ENCODE measurements at regions not wholly inside any gene's neighbourhood (a gene's known extent, or its start where the extent isn't known, plus 50 kb on each side); places are given as distances from the start of the nearest gene placed in this dataset.

DNA sequence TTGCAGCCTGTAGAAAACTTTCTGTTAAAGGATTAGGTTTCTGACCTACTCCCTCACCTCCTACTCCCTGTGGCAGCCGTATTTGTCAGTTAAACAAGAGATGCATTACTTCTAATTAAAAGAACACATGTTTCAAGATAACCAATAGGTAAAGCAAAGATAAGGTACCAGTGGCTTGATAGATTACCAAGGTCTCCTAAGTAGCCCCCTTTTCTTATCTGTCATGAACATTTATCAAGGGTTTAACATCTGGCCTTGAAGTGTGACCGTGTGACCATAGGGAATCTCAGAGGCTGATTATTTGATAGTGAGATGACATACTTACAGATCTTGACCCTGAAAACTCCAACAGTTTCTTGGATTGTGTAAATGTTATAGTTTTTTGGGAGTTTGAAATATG lies 764.0 kb upstream of the EDIL3 start:
- H3K4me1 ChIP-seq (replicated peaks in 1 of 2; ENCODE audit: control insufficient read depth in 2 of 2, insufficient read depth in 2 of 2, low read length in 2 of 2): no peaks in the 10 kb centered on the region
- H3K79me2 ChIP-seq (ENCODE audit: control insufficient read depth, insufficient read depth, low read length): no peaks in the 10 kb centered on the region
- H3K9ac ChIP-seq (ENCODE audit: insufficient read depth in 1 of 2, low read depth in 2 of 2, low read length in 2 of 2): no peak overlapping the region
- FAIRE-seq (no peak), ATAC-seq (no peak), DNase-seq (ENCODE audit: extremely low read depth in 1 of 4, low spot score in 3 of 4) (no peak)
- no peak overlapping the region for H3K4me3 ChIP-seq
- TF ChIP-seq RB1 (IDR thresholded peaks at IDR 0.05; ENCODE audit: low read depth) (no peak), MEF2D (tag; conservative IDR thresholded peaks at IDR 0.05; ENCODE audit: low read depth) (no peak), ETV5 (CRISPR knock-in tag; IDR thresholded peaks at IDR 0.05; ENCODE audit: low read depth) (no peak), NFRKB (IDR thresholded peaks at IDR 0.05; ENCODE audit: low read depth) (no peak), RUNX1 (IDR thresholded peaks at IDR 0.05; ENCODE audit: low read depth) (no peak), KDM2B (CRISPR knock-in tag; IDR thresholded peaks at IDR 0.05) (no peak), PCBP1 (IDR thresholded peaks at IDR 0.05; ENCODE audit: low read depth, low read length, poor library complexity, severe bottlenecking) (no peak), HMG20B (CRISPR knock-in tag; IDR thresholded peaks at IDR 0.05) (no peak)
- TF ChIP-seq, protein P1, sequence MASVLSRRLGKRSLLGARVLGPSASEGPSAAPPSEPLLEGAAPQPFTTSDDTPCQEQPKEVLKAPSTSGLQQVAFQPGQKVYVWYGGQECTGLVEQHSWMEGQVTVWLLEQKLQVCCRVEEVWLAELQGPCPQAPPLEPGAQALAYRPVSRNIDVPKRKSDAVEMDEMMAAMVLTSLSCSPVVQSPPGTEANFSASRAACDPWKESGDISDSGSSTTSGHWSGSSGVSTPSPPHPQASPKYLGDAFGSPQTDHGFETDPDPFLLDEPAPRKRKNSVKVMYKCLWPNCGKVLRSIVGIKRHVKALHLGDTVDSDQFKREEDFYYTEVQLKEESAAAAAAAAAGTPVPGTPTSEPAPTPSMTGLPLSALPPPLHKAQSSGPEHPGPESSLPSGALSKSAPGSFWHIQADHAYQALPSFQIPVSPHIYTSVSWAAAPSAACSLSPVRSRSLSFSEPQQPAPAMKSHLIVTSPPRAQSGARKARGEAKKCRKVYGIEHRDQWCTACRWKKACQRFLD (CRISPR knock-in tag; IDR thresholded peaks at IDR 0.05): no peak
- TF ChIP-seq, protein P2, sequence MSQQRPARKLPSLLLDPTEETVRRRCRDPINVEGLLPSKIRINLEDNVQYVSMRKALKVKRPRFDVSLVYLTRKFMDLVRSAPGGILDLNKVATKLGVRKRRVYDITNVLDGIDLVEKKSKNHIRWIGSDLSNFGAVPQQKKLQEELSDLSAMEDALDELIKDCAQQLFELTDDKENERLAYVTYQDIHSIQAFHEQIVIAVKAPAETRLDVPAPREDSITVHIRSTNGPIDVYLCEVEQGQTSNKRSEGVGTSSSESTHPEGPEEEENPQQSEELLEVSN (IDR thresholded peaks at IDR 0.05; ENCODE audit: borderline replicate concordance in 1 of 2, extremely low read depth in 1 of 2, insufficient read depth in 1 of 2, insufficient read length in 1 of 2, low read depth in 1 of 2, low read length in 1 of 2, poor library complexity in 1 of 2, severe bottlenecking in 1 of 2): no peak
- no peaks in the 10 kb centered on the region for H3K27me3 ChIP-seq (ENCODE audit: control insufficient read depth in 2 of 2, insufficient read depth in 2 of 2, low read length in 2 of 2)
- no TSS peak for BruUV-seq (replicated peaks)
- no peaks in the 10 kb centered on the region for H4K20me1 ChIP-seq (replicated peaks; ENCODE audit: control insufficient read depth, insufficient read depth, low read length)
- H3K9me1 ChIP-seq (ENCODE audit: control insufficient read depth, insufficient read depth, low read length): no peaks in the 10 kb centered on the region
- H3K36me3 ChIP-seq (ENCODE audit: control insufficient read depth, insufficient read depth, low read length): no peaks in the 10 kb centered on the region
- in situ Hi-C loops (cut with MboI): no loop called here
- H3K27ac ChIP-seq (ENCODE audit: extremely low read depth, low read depth, low read length): no peak overlapping the region
- H2AFZ ChIP-seq (ENCODE audit: low read depth, low read length): no peak overlapping the region
- H3K4me2 ChIP-seq (ENCODE audit: insufficient read depth, low read length): no peak overlapping the region
- intact Hi-C loops (cut with micrococcal nuclease): no loop called here
- ChIA-PET POLR2A (no interaction called here), CTCF (ENCODE audit: low intra/inter-chr PET ratio) (no interaction called here)
- no peaks in the 10 kb centered on the region for H3K9me3 ChIP-seq (replicated peaks; ENCODE audit: control insufficient read depth, insufficient read depth, low read depth, low read length)
- 3% methylated on average over 2 of the region's 2 CpGs for WGBS (ENCODE audit: insufficient coverage, low coverage, missing lambda C conversion rate)
